Activated B cell treated with CpG ODN at 0.5 μM for 24 hours (primary cell): ENCODE measurements at regions not wholly inside any gene's neighbourhood (a gene's known extent, or its start where the extent isn't known, plus 50 kb on each side); places are given as distances from the start of the nearest gene placed in this dataset.
"Not testable (repeated sequence)": the region's sequence is repeated elsewhere in the genome, so short reads cannot be mapped to it uniquely, and the experiment has no call there.

ENCODE experiments used
- ATAC-seq: fragments of 200-7000 bp; cut with Tn5 transposase; one replicate; pipeline ENCODE4 v1.10.0; 2021; ENCODE audit warnings: low read depth, mild to moderate bottlenecking, moderate library complexity
- CTCF ChIA-PET: fragments of 350-600 bp; sonication (Branson Sonifier 250); formaldehyde crosslinking; loops from one replicate; lab custom pipeline; 2021; ENCODE audit warnings: antibody characterized with exemption; lab: Charles Lee
- POLR2A ChIA-PET: fragments of 350-600 bp; sonication (Branson Sonifier 250); formaldehyde crosslinking; loops from one replicate; lab custom pipeline; 2021; ENCODE audit warnings: antibody characterized with exemption; lab: Charles Lee
- DNase-seq: peaks from one replicate; pipeline ENCODE4 v3.0.0; 2022
- H3K27ac Mint-ChIP-seq: one replicate; pipeline ENCODE4 v1.8.0; 2020; ENCODE audit warnings: mixed read lengths
- H3K27me3 Mint-ChIP-seq: one replicate; pipeline ENCODE4 v1.8.0; 2021; ENCODE audit warnings: mixed read lengths
- H3K36me3 Mint-ChIP-seq: one replicate; pipeline ENCODE4 v1.8.0; 2021; ENCODE audit warnings: low read depth, mixed read lengths
- H3K4me1 Mint-ChIP-seq: one replicate; pipeline ENCODE4 v1.8.0; 2021; ENCODE audit warnings: mixed read lengths
- H3K4me3 Mint-ChIP-seq: one replicate; pipeline ENCODE4 v1.8.0; 2020; ENCODE audit warnings: mild to moderate bottlenecking, mixed read lengths
- H3K9me3 Mint-ChIP-seq: one replicate; pipeline ENCODE4 v1.8.0; 2020; ENCODE audit warnings: mixed read lengths
- CTCF ChIP-seq: fragments of 200-600 bp; IDR thresholded peaks from one replicate; pipeline ENCODE4 v1.8.0; 2022; ENCODE audit warnings: antibody characterized with exemption, mild to moderate bottlenecking
- intact Hi-C: fragments of 100-400 bp; cut with micrococcal nuclease; formaldehyde crosslinking; loops from one replicate; pipeline ENCODE4 v1.15.1; 2024

- H3K4me1 Mint-ChIP-seq = no peaks in the 10 kb centered on the region
- TF ChIP-seq CTCF = no peak
- DNase-seq = no peak
- ATAC-seq = no peak
- CTCF ChIA-PET = no interaction called here
- peaks cover 7% of the 10 kb centered on the region for H3K9me3 Mint-ChIP-seq
- H3K27me3 Mint-ChIP-seq = no peaks in the 10 kb centered on the region
- no peak overlapping the region for H3K4me3 Mint-ChIP-seq
- H3K36me3 Mint-ChIP-seq = no peaks in the 10 kb centered on the region
- H3K27ac Mint-ChIP-seq = no peak overlapping the region
- POLR2A ChIA-PET = no interaction called here
- intact Hi-C loops = no loop called here
Observed at GRCh38 chr1:102693345-102693744, 415.0 kb downstream of the COL11A1 start.

- H3K27me3 Mint-ChIP-seq = no peaks in the 10 kb centered on the region
- H3K4me1 Mint-ChIP-seq = no peaks in the 10 kb centered on the region
- TF ChIP-seq CTCF = no peak
- DNase-seq (no peak), ATAC-seq (no peak)
- ChIA-PET POLR2A (no interaction called here), CTCF (no interaction called here)
- H3K27ac Mint-ChIP-seq = no peak overlapping the region
- H3K9me3 Mint-ChIP-seq = peaks cover 10% of the 10 kb centered on the region
- no peak overlapping the region for H3K4me3 Mint-ChIP-seq
- intact Hi-C loops = no loop called here
- no peaks in the 10 kb centered on the region for H3K36me3 Mint-ChIP-seq
Observed at GRCh38 chr1:102691592-102692090, 416.7 kb downstream of the COL11A1 start.

GRCh38 chr1:102687383-102687782, 420.9 kb downstream of the COL11A1 start:
- intact Hi-C loops = no loop called here
- no peak overlapping the region for H3K4me3 Mint-ChIP-seq
- DNase-seq = no peak
- no peak for TF ChIP-seq CTCF
- CTCF ChIA-PET = no interaction called here
- H3K36me3 Mint-ChIP-seq = no peaks in the 10 kb centered on the region
- H3K27me3 Mint-ChIP-seq = no peaks in the 10 kb centered on the region
- POLR2A ChIA-PET = no interaction called here
- H3K4me1 Mint-ChIP-seq = no peaks in the 10 kb centered on the region
- H3K27ac Mint-ChIP-seq = no peak overlapping the region
- H3K9me3 Mint-ChIP-seq = peaks cover 2% of the 10 kb centered on the region
- no peak for ATAC-seq

GRCh38 chr1:102661481-102661880, 446.8 kb downstream of the COL11A1 start:
- Mint-ChIP-seq H3K4me1 (no peaks in the 10 kb centered on the region), H3K9me3 (peaks cover 4% of the 10 kb centered on the region), H3K27me3 (no peaks in the 10 kb centered on the region), H3K27ac (no peak overlapping the region), H3K4me3 (no peak overlapping the region), H3K36me3 (no peaks in the 10 kb centered on the region)
- ChIA-PET CTCF (no interaction called here), POLR2A (no interaction called here)
- ATAC-seq (no peak), DNase-seq (no peak)
- no peak for TF ChIP-seq CTCF
- intact Hi-C loops = no loop called here

- not testable (repeated sequence) for H3K36me3 Mint-ChIP-seq
Observed at GRCh38 chr1:102659876-102660483, 448.3 kb downstream of the COL11A1 start.

GRCh38 chr1:102655034-102655433, 453.3 kb downstream of the COL11A1 start:
- no peaks in the 10 kb centered on the region for H3K36me3 Mint-ChIP-seq
- ChIA-PET POLR2A (no interaction called here), CTCF (no interaction called here)
- DNase-seq (no peak), ATAC-seq (no peak)
- intact Hi-C loops = no loop called here
- H3K27ac Mint-ChIP-seq = no peak overlapping the region
- H3K4me3 Mint-ChIP-seq = no peak overlapping the region
- peaks cover 2% of the 10 kb centered on the region for H3K9me3 Mint-ChIP-seq
- TF ChIP-seq CTCF = no peak
- H3K27me3 Mint-ChIP-seq = no peaks in the 10 kb centered on the region
- H3K4me1 Mint-ChIP-seq = no peaks in the 10 kb centered on the region

More at GRCh38 chr1:102659876-102660483, 448.3 kb downstream of the COL11A1 start:
- H3K9me3 Mint-ChIP-seq, CTCF ChIA-PET, DNase-seq, intact Hi-C loops, H3K4me3 Mint-ChIP-seq, POLR2A ChIA-PET, ATAC-seq, H3K27ac Mint-ChIP-seq, H3K4me1 Mint-ChIP-seq, H3K27me3 Mint-ChIP-seq: not testable (repeated sequence)
